Hepatocyte (in vitro differentiated cells): ENCODE measurements at regions not wholly inside any gene's neighbourhood (a gene's known extent, or its start where the extent isn't known, plus 50 kb on each side); places are given as distances from the start of the nearest gene placed in this dataset.

ENCODE experiments used
- CTCF ChIP-seq: fragments of 200-600 bp; sonication (generic); IDR thresholded peaks from 2 replicates; pipeline ENCODE4 v1.5.1; 2016; ENCODE audit warnings: antibody characterized with exemption, mild to moderate bottlenecking; ENCODE audit not compliant: poor library complexity
- EZH2 ChIP-seq: fragments of 200-600 bp; sonication (generic); IDR thresholded peaks from 2 replicates; pipeline ENCODE4 v1.6.1; 2016; ENCODE audit warnings: antibody characterized with exemption, mild to moderate bottlenecking, borderline replicate concordance
- EZH2phosphoT487 ChIP-seq: fragments of 200-600 bp; sonication (generic); IDR thresholded peaks from one replicate; pipeline ENCODE4 v1.6.1; 2018; ENCODE audit warnings: antibody characterized with exemption, mild to moderate bottlenecking, low read depth, moderate library complexity; ENCODE audit not compliant: unreplicated experiment, severe bottlenecking

GRCh38 chr11:109291553-109291952 is 130.4 kb upstream of the C11orf87 start:
- no peak for TF ChIP-seq CTCF
- TF ChIP-seq EZH2phosphoT487: no peak
- no peak for TF ChIP-seq EZH2
